ENCODE measurements at regions not wholly inside any gene's neighbourhood (a gene's known extent, or its start where the extent isn't known, plus 50 kb on each side); places are given as distances from the start of the nearest gene placed in this dataset.

DNA sequence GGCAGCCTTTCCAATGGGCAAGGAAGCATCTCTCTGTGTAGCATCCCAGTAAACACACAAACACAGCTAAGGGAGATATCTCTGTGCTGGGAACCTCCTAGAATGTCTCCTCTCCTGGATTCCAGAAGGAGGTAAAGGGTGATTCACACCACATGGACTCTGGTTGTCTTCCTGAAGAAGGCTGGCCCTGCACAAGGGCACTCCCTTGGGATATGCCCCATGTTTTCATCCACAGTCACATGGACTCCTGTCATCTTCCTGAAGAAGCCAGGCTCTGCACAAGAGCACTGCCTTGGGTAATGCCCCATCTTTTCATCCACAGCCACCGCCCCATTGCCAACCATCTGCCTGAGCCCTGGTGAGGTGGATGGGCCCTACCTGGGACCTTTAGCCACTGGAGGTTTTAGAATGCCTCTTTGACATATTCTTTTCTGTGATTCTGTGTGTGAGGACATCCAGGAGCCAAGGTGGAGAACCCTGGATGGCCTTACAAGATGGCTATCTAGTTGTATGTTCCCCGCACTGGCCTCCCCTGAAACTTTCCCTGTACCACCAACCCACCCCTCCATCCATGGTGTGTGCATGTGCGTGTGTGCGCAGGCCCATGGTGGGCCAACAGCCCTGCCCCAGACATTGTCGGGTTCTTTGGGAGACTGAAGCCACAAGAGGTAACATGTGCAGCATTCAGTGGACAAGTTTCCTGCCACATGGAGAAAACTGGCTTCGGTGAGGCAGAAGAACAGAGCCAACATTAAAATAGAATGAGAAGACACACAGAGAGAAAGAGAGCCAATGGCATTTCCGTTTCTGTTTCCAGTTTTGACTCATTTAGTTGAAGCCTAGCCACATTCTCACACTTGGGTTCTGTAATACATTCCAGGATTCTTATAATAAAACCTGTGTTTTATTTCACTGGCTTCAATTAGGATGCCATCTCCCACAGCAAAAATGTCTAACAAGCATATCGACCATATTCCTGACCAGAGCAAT lies 110.2 kb upstream of the CST7 start:
- no peak for DNase-seq

DNA sequence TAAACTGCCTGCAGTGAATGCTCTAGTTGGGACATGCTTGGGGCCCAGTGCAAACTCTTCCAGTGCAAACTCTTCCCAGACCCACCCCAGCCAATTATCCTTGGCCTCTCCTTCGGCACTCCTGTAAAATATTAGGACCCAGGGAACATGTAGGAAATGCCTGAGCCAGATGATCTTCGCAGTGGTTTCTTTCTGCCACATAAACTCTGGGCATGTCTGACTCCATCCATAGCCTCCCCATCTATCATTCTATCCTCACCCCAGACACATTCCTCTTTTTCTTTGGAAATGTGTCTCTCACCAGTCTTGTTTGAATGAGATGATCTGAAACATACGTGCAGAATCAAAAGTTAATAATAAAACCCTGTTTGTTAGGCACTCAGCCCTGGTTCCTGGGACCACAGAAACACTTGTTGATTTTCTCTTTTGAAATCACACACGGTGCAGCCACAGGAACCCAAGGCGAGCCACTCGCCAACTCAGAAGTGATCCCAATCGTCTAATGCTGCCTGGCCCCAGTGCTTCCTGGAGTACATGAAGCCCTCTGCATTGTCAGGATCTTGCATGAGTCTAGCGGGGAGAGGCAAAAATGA lies 108.9 kb upstream of the CST7 start:
- DNase-seq = no peak

- no peak for DNase-seq
Measured at GRCh38 chr20:24842274-24842917, 106.7 kb upstream of the CST7 start.

DNA sequence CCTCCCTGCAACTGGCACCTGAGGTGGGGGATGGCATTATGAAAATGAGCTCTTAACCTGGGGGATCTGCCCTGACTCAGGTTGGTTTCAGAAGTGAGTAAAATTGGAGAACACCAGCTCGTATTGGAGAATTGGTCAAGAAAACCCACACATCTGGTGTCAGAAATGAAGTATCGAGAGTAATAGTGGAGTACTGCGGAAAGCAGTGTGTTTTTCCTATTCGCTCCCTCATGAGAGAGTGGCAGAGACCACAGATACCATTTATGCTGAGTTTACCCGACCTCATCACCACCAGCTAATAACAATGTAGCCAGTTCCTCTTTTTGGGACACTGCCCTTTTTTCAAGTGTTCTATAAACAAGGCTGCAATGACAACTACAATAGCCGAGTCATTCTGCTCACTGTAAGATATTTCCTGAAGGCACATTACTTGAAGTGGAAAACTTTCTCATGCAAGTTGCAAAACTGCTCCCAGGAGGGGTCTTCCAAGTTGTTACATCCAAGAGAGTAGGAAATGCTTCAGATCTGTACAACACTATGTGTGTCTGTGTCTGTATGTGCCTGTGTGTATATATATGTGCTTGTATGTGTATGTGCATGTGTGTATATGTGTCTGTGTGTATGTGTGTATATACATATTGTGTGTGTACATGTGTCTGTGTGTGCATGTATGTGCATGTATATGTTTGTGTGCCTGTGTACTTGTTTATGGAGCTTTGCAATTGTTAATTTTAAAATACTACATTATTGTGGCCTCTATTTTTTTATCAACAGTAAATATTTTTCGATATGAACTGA lies 106.0 kb upstream of the CST7 start:
- DNase-seq = no peak

- DNase-seq = no peak
Measured at GRCh38 chr20:24850176-24850575, 98.9 kb upstream of the CST7 start.

- DNase-seq = no peak
Measured at GRCh38 chr20:24851346-24852019, 97.6 kb upstream of the CST7 start.

DNA sequence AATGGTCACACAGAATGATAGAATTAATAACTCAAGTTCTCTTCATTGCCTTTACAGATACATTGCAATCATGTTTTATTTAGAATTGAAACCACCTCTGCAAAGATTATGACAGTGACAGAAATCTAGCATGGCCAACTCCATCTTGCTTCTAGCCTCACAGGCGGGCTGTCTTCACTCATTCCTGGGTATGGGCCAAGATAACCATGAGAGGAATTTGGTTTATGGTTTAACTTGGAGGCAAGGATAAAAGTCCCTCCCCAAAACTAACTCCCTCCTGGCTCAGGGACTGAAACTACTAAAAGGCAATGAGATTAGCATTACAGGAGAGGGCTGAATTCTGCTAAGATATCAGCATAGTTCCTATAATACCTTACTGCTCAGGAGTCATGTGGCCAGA lies 95.2 kb upstream of the CST7 start:
- no peak for DNase-seq

DNA sequence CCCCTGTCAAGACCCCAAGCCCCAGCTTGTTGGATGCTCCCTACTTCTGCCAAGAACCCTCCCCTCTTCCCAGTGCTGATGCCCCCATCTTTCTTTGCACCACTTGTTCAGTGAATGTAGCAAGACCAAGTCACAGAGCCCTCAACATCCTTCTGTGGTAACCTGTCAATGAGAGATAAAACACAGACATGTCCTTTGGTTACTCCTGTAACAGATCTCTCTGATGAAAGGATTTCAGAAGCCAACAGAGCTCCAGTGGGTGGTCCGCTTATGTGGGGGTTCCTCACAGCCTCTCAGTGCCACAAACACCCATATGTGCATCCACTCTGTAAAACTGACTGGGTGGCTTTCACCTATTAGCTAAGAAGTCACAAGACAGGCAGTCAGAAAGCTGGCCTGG lies 93.2 kb upstream of the CST7 start:
- no peak for DNase-seq

DNA sequence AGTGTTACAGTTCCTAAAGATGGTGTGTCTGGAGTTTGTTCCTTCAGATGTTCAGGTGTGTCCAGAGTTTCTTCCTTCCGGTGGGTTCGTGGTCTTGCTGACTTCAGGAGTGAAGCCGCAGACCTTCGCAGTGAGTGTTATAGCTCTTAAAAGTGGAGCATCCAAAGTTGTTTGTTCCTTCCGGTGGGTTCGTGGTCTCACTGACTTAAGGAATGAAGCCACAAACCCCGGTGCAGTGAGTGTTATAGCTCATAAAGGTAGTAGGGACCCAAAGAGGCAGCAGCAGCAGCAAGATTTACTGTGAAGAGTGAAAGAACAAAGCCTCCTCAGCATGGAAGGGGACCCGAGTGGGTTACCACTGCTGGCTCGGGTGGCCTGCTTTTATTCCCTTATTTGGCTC lies 90.6 kb upstream of the CST7 start:
- DNase-seq = peak; percentile 12

- no peak for DNase-seq
Measured at GRCh38 chr20:24859539-24859938, 89.5 kb upstream of the CST7 start.

GRCh38 chr20:24862186-24862585 lies 86.9 kb upstream of the CST7 start:
- DNase-seq = no peak

DNA sequence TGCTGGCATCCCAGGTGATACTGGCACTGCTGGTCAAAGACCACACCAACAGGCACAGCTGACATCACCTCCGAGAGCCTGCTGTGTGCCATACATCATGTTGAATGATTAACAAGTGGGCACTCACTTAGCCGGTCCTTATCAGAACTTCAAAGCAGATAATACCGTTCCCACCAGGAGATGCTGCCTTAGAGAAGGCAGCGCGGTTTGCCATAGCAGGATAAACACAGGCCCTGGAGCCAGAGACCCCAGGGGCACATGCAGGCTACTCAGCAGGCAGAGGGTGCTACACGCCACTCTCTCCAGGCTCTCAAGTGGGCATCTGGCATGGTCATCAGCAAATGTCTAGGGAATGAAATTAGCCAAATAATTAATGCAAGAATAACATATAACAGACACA lies 86.5 kb upstream of the CST7 start:
- no peak for DNase-seq

GRCh38 chr20:24863356-24863755 lies 85.7 kb upstream of the CST7 start:
- no peak for DNase-seq

GRCh38 chr20:24866008-24866407 lies 83.1 kb upstream of the CST7 start:
- no peak for DNase-seq

GRCh38 chr20:24866742-24867141 lies 82.3 kb upstream of the CST7 start:
- no peak for DNase-seq

GRCh38 chr20:24867556-24867955 lies 81.5 kb upstream of the CST7 start:
- no peak for DNase-seq

- DNase-seq = no peak
Measured at GRCh38 chr20:24868396-24868927, 80.6 kb upstream of the CST7 start.

DNA sequence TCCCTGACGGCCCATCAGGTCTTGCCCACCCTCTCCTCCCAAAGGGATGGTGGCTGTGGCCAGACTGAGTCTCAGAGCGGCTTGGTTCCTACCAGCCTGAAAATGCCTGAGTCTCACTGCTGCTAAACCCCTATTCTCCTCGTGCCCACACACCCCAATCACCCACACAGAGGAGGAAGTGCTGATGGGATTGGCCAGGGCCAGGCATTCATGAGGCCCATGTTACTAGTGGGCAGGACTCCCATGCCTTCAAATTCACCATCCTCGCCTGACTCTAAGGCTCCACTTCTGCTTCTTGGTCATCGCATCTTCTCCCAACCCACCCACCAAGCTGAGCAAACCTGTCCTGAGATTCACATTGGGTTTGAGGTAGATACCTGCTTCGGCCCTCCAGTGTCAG lies 80.1 kb upstream of the CST7 start:
- DNase-seq = no peak

- no peak for DNase-seq
Measured at GRCh38 chr20:24870057-24870456, 79.0 kb upstream of the CST7 start.

GRCh38 chr20:24870881-24871280 lies 78.2 kb upstream of the CST7 start:
- DNase-seq = no peak

- no peak for DNase-seq
Measured at GRCh38 chr20:24871480-24872213, 77.4 kb upstream of the CST7 start.
